WTC11 (cell line): ENCODE measurements at regions not wholly inside any gene's neighbourhood (a gene's known extent, or its start where the extent isn't known, plus 50 kb on each side); places are given as distances from the start of the nearest gene placed in this dataset.

ENCODE experiments used
- ATAC-seq: fragments of 200-7000 bp; cut with Tn5 transposase; 2 replicates; pipeline ENCODE4 v1.10.0; 2021; ENCODE audit warnings: mild to moderate bottlenecking, moderate library complexity
- CTCF ChIA-PET: fragments of 300-600 bp; sonication (Branson Sonifier 250); formaldehyde crosslinking; loops from one replicate; lab custom pipeline; 2021; ENCODE audit warnings: antibody characterized with exemption; lab: Charles Lee
- POLR2A ChIA-PET: fragments of 350-600 bp; sonication (Branson Sonifier 250); formaldehyde crosslinking; loops from one replicate; lab custom pipeline; 2021; ENCODE audit warnings: antibody characterized with exemption; lab: Charles Lee
- DNase-seq: peaks from one replicate; pipeline ENCODE4 v3.0.0; 2021; ENCODE audit warnings: low spot score
- H3K27ac Mint-ChIP-seq: 2 replicates; pipeline ENCODE4 v1.8.0; 2021; ENCODE audit warnings: mixed read lengths
- H3K27me3 Mint-ChIP-seq: 2 replicates; pipeline ENCODE4 v1.8.0; 2021; ENCODE audit warnings: low read depth, mild to moderate bottlenecking, moderate library complexity, mixed read lengths
- H3K36me3 Mint-ChIP-seq: 2 replicates; pipeline ENCODE4 v1.8.0; 2021; ENCODE audit warnings: mixed read lengths
- H3K4me1 Mint-ChIP-seq: 2 replicates; pipeline ENCODE4 v1.8.0; 2022; ENCODE audit warnings: mixed read lengths
- H3K4me3 Mint-ChIP-seq: 2 replicates; pipeline ENCODE4 v1.8.0; 2021; ENCODE audit warnings: mild to moderate bottlenecking, moderate library complexity, mixed read lengths
- H3K9me3 Mint-ChIP-seq: 2 replicates; pipeline ENCODE4 v1.8.0; 2021; ENCODE audit warnings: mixed read lengths
- CREM ChIP-seq: sonication (generic); formaldehyde crosslinking; IDR thresholded peaks from 2 replicates; pipeline ENCODE4 v1.8.1; 2022; ENCODE audit warnings: mild to moderate bottlenecking, missing genetic modification reagents, moderate library complexity
- ELF4 ChIP-seq: sonication (generic); formaldehyde crosslinking; IDR thresholded peaks from 2 replicates; pipeline ENCODE4 v1.8.1; 2022; ENCODE audit warnings: low read depth, mild to moderate bottlenecking, moderate library complexity, missing genetic modification reagents
- FOXP1 ChIP-seq: sonication (generic); formaldehyde crosslinking; IDR thresholded peaks from 2 replicates; pipeline ENCODE4 v1.8.0; 2022; ENCODE audit warnings: missing genetic modification reagents, mild to moderate bottlenecking, moderate library complexity, borderline replicate concordance
- MYBL2 ChIP-seq: sonication (generic); formaldehyde crosslinking; IDR thresholded peaks from 2 replicates; pipeline ENCODE4 v1.8.1; 2023; ENCODE audit warnings: mild to moderate bottlenecking, moderate library complexity, missing genetic modification reagents
- NFATC4 ChIP-seq: fragments of 250-450 bp; sonication (Bioruptor Pico); IDR thresholded peaks from 2 replicates; pipeline ENCODE4 v1.9.0; 2021; ENCODE audit warnings: mild to moderate bottlenecking
- NR1H2 ChIP-seq: sonication (generic); formaldehyde crosslinking; IDR thresholded peaks from 2 replicates; pipeline ENCODE4 v1.9.0; 2021; ENCODE audit warnings: mild to moderate bottlenecking, moderate library complexity, missing genetic modification reagents
- SMAD4 ChIP-seq: sonication (generic); formaldehyde crosslinking; IDR thresholded peaks from 2 replicates; pipeline ENCODE4 v1.8.0; 2022; ENCODE audit warnings: mild to moderate bottlenecking, missing genetic modification reagents
- SOX15 ChIP-seq: fragments of 250-450 bp; sonication (Bioruptor Pico); IDR thresholded peaks from 2 replicates; pipeline ENCODE4 v1.9.0; 2021; ENCODE audit warnings: mild to moderate bottlenecking
- TCF7 ChIP-seq: sonication (generic); formaldehyde crosslinking; IDR thresholded peaks from 2 replicates; pipeline ENCODE4 v1.8.0; 2022; ENCODE audit warnings: mild to moderate bottlenecking, low read depth, missing genetic modification reagents, moderate library complexity
- ZNF263 ChIP-seq: sonication (generic); formaldehyde crosslinking; IDR thresholded peaks from 2 replicates; pipeline ENCODE4 v1.8.1; 2022; ENCODE audit warnings: low read depth, mild to moderate bottlenecking, moderate library complexity, missing genetic modification reagents
- ZNF317 ChIP-seq: sonication (generic); formaldehyde crosslinking; IDR thresholded peaks from 2 replicates; pipeline ENCODE4 v1.8.1; 2023; ENCODE audit warnings: low read depth, mild to moderate bottlenecking, moderate library complexity, missing genetic modification reagents, borderline replicate concordance
- ZNF423 ChIP-seq: fragments of 250-450 bp; sonication (Bioruptor Pico); IDR thresholded peaks from 2 replicates; pipeline ENCODE4 v2.1.2; 2022; ENCODE audit warnings: mild to moderate bottlenecking, moderate library complexity
- ZNF425 ChIP-seq: fragments of 250-450 bp; sonication (Bioruptor Pico); conservative IDR thresholded peaks from 2 replicates; pipeline ENCODE4 v1.9.0; 2021; ENCODE audit warnings: mild to moderate bottlenecking
- ZNF512 ChIP-seq: sonication (generic); formaldehyde crosslinking; IDR thresholded peaks from 2 replicates; pipeline ENCODE4 v1.8.1; 2022; ENCODE audit warnings: missing genetic modification reagents, borderline replicate concordance
- TF ChIP-seq, protein P1 (sequence below): fragments of 250-450 bp; sonication (Bioruptor Pico); IDR thresholded peaks from 2 replicates; pipeline ENCODE4 v1.9.0; 2021; ENCODE audit warnings: mild to moderate bottlenecking
- TF ChIP-seq, protein P2 (sequence below): sonication (generic); formaldehyde crosslinking; IDR thresholded peaks from 2 replicates; pipeline ENCODE4 v1.8.1; 2022; ENCODE audit warnings: low read depth, mild to moderate bottlenecking, moderate library complexity, missing genetic modification reagents, borderline replicate concordance
- TF ChIP-seq, protein P3 (sequence below): fragments of 250-450 bp; sonication (Bioruptor Pico); IDR thresholded peaks from 2 replicates; pipeline ENCODE4 v2.1.2; 2022; ENCODE audit warnings: mild to moderate bottlenecking, moderate library complexity
- TF ChIP-seq, protein P4 (sequence below): fragments of 250-450 bp; sonication (Bioruptor Pico); IDR thresholded peaks from 2 replicates; pipeline ENCODE4 v1.9.0; 2021; ENCODE audit warnings: mild to moderate bottlenecking, borderline replicate concordance
- TF ChIP-seq, protein P5 (sequence below): sonication (generic); formaldehyde crosslinking; IDR thresholded peaks from 2 replicates; pipeline ENCODE4 v1.8.1; 2023; ENCODE audit warnings: mild to moderate bottlenecking, missing genetic modification reagents

DNA sequence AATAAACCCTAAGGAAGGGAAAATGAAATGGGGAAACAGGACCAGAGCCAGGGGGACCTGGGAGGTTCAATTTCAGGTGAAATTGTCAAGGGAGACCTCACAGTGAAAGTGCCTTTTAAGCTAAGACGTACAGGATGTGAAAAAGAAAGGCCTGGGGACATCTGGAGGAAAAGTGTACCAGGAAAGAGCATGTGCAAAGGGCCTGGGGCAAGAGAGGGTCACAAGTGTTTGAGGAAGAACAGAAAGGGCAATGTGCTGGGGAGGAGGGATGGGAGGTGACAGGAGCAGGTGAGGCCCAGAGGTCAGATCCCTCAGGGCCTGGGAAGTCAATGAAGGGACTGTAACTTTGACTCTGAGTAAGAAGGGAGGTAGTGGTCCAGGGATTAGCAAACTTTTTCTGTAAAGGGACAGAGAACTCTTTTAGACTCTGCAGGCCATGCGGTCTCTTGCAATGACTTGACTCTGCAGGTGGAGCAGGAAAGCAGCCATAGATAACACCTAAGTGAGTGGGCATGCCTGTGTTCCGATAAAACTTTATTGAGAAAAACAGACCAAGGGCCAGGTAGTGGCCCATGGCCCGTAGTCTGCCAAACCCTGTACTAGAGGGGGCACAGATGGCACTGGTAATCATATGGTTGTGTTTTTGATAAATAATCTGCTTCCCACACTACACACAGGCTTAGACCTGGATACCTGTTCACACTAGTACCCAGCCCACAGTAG lies 93.8 kb downstream of the LITAF start:
- ChIA-PET POLR2A (interaction anchor here (0.5 kb wide), 1 partner anchor 12 kb away, joined by 5 read pairs; no protein-coding TSS in a partner anchor), CTCF (no interaction called here)
- no peak for ATAC-seq
- H3K4me1 Mint-ChIP-seq = peaks cover 29% of the 10 kb centered on the region
- no peak for DNase-seq
- H3K36me3 Mint-ChIP-seq = peaks cover 33% of the 10 kb centered on the region
- TF ChIP-seq, protein P1, sequence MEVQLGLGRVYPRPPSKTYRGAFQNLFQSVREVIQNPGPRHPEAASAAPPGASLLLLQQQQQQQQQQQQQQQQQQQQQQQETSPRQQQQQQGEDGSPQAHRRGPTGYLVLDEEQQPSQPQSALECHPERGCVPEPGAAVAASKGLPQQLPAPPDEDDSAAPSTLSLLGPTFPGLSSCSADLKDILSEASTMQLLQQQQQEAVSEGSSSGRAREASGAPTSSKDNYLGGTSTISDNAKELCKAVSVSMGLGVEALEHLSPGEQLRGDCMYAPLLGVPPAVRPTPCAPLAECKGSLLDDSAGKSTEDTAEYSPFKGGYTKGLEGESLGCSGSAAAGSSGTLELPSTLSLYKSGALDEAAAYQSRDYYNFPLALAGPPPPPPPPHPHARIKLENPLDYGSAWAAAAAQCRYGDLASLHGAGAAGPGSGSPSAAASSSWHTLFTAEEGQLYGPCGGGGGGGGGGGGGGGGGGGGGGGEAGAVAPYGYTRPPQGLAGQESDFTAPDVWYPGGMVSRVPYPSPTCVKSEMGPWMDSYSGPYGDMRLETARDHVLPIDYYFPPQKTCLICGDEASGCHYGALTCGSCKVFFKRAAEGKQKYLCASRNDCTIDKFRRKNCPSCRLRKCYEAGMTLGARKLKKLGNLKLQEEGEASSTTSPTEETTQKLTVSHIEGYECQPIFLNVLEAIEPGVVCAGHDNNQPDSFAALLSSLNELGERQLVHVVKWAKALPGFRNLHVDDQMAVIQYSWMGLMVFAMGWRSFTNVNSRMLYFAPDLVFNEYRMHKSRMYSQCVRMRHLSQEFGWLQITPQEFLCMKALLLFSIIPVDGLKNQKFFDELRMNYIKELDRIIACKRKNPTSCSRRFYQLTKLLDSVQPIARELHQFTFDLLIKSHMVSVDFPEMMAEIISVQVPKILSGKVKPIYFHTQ (CRISPR knock-in tag) = no peak
- no peak for TF ChIP-seq FOXP1
- no peak for TF ChIP-seq ZNF425 (CRISPR knock-in tag)
- no peak for TF ChIP-seq NR1H2 (CRISPR knock-in tag)
- no peak for TF ChIP-seq SOX15
- TF ChIP-seq SMAD4 = no peak
- TF ChIP-seq CREM (CRISPR knock-in tag) = no peak
- no peak for TF ChIP-seq ZNF423
- TF ChIP-seq ZNF263 = no peak
- no peak for TF ChIP-seq ZNF512 (CRISPR knock-in tag)
- no peak for TF ChIP-seq MYBL2 (CRISPR knock-in tag)
- no peak for TF ChIP-seq ELF4 (CRISPR knock-in tag)
- TF ChIP-seq, protein P2, sequence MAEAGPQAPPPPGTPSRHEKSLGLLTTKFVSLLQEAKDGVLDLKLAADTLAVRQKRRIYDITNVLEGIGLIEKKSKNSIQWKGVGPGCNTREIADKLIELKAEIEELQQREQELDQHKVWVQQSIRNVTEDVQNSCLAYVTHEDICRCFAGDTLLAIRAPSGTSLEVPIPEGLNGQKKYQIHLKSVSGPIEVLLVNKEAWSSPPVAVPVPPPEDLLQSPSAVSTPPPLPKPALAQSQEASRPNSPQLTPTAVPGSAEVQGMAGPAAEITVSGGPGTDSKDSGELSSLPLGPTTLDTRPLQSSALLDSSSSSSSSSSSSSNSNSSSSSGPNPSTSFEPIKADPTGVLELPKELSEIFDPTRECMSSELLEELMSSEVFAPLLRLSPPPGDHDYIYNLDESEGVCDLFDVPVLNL (CRISPR knock-in tag) = no peak
- TF ChIP-seq, protein P3, sequence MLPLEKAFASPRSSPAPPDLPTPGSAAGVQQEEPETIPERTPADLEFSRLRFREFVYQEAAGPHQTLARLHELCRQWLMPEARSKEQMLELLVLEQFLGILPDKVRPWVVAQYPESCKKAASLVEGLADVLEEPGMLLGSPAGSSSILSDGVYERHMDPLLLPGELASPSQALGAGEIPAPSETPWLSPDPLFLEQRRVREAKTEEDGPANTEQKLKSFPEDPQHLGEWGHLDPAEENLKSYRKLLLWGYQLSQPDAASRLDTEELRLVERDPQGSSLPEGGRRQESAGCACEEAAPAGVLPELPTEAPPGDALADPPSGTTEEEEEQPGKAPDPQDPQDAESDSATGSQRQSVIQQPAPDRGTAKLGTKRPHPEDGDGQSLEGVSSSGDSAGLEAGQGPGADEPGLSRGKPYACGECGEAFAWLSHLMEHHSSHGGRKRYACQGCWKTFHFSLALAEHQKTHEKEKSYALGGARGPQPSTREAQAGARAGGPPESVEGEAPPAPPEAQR (CRISPR knock-in tag) = no peak
- no peak for TF ChIP-seq ZNF317
- TF ChIP-seq NFATC4 (CRISPR knock-in tag) = no peak
- TF ChIP-seq, protein P4, sequence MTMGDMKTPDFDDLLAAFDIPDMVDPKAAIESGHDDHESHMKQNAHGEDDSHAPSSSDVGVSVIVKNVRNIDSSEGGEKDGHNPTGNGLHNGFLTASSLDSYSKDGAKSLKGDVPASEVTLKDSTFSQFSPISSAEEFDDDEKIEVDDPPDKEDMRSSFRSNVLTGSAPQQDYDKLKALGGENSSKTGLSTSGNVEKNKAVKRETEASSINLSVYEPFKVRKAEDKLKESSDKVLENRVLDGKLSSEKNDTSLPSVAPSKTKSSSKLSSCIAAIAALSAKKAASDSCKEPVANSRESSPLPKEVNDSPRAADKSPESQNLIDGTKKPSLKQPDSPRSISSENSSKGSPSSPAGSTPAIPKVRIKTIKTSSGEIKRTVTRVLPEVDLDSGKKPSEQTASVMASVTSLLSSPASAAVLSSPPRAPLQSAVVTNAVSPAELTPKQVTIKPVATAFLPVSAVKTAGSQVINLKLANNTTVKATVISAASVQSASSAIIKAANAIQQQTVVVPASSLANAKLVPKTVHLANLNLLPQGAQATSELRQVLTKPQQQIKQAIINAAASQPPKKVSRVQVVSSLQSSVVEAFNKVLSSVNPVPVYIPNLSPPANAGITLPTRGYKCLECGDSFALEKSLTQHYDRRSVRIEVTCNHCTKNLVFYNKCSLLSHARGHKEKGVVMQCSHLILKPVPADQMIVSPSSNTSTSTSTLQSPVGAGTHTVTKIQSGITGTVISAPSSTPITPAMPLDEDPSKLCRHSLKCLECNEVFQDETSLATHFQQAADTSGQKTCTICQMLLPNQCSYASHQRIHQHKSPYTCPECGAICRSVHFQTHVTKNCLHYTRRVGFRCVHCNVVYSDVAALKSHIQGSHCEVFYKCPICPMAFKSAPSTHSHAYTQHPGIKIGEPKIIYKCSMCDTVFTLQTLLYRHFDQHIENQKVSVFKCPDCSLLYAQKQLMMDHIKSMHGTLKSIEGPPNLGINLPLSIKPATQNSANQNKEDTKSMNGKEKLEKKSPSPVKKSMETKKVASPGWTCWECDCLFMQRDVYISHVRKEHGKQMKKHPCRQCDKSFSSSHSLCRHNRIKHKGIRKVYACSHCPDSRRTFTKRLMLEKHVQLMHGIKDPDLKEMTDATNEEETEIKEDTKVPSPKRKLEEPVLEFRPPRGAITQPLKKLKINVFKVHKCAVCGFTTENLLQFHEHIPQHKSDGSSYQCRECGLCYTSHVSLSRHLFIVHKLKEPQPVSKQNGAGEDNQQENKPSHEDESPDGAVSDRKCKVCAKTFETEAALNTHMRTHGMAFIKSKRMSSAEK (CRISPR knock-in tag) = no peak
- TF ChIP-seq TCF7 = no peak
- TF ChIP-seq, protein P5, sequence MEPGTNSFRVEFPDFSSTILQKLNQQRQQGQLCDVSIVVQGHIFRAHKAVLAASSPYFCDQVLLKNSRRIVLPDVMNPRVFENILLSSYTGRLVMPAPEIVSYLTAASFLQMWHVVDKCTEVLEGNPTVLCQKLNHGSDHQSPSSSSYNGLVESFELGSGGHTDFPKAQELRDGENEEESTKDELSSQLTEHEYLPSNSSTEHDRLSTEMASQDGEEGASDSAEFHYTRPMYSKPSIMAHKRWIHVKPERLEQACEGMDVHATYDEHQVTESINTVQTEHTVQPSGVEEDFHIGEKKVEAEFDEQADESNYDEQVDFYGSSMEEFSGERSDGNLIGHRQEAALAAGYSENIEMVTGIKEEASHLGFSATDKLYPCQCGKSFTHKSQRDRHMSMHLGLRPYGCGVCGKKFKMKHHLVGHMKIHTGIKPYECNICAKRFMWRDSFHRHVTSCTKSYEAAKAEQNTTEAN (CRISPR knock-in tag) = no peak
- peak overlapping the region; percentile 52 for H3K4me3 Mint-ChIP-seq
- no peaks in the 10 kb centered on the region for H3K27me3 Mint-ChIP-seq
- peak overlapping the region; percentile 74 for H3K27ac Mint-ChIP-seq
- H3K9me3 Mint-ChIP-seq = peaks cover 24% of the 10 kb centered on the region
